Neural cell (in vitro differentiated cells): ENCODE measurements at regions not wholly inside any gene's neighbourhood (a gene's known extent, or its start where the extent isn't known, plus 50 kb on each side); places are given as distances from the start of the nearest gene placed in this dataset.

Source experiments
- CTCF ChIP-seq: fragments of 450-650 bp; IDR thresholded peaks from 2 replicates; pipeline ENCODE4 v1.5.1; 2014; ENCODE audit warnings: antibody characterized with exemption, mild to moderate bottlenecking, moderate library complexity; ENCODE audit not compliant: poor library complexity, severe bottlenecking
- EP300 ChIP-seq: fragments of 450-650 bp; conservative IDR thresholded peaks from 2 replicates; pipeline ENCODE4 v1.6.1; 2014; ENCODE audit warnings: antibody characterized with exemption, mild to moderate bottlenecking, moderate library complexity; ENCODE audit not compliant: poor library complexity, severe bottlenecking
- EZH2 ChIP-seq: fragments of 200-600, 300-800 bp; shearing (Covaris generic), sonication (generic); IDR thresholded peaks from 2 replicates; pipeline ENCODE4 v1.6.1; 2014; ENCODE audit warnings: antibody characterized with exemption, low read length, borderline replicate concordance, mild to moderate bottlenecking; ENCODE audit not compliant: insufficient read depth, poor library complexity, severe bottlenecking
- POLR2AphosphoS5 ChIP-seq: IDR thresholded peaks from 2 replicates; pipeline ENCODE4 v1.6.1; 2012
- RAD21 ChIP-seq: fragments of 450-650 bp; conservative IDR thresholded peaks from 2 replicates; pipeline ENCODE4 v1.6.1; 2014; ENCODE audit warnings: antibody characterized with exemption, mild to moderate bottlenecking, moderate library complexity

- no peak for TF ChIP-seq CTCF
- no peak for TF ChIP-seq POLR2AphosphoS5
- no peak for TF ChIP-seq EZH2
- no peak for TF ChIP-seq EP300
- no peak for TF ChIP-seq RAD21
These were observed 613.4 kb downstream of the PLCL1 start for GRCh38 chr2:198417836-198418235.
